NCI-H1105 treated with DMSO at 0.1 percent for 48 hours (cell line): ENCODE measurements at regions not wholly inside any gene's neighbourhood (a gene's known extent, or its start where the extent isn't known, plus 50 kb on each side); places are given as distances from the start of the nearest gene placed in this dataset.
"Not testable (repeated sequence)": the region's sequence is repeated elsewhere in the genome, so short reads cannot be mapped to it uniquely, and the experiment has no call there.

Experiments
- DNase-seq: peaks from one replicate; lab custom pipeline; 2025; lab: John Stamatoyannopoulos, UW

- no peak for DNase-seq
Observed at GRCh38 chr9:97179616-97180015, 127.8 kb upstream of the CCDC180 start.

GRCh38 chr9:97176206-97176605 lies 131.3 kb upstream of the CCDC180 start:
- DNase-seq, result peak; percentile 85

- DNase-seq, result not testable (repeated sequence)
Observed at GRCh38 chr9:97168174-97168573, 129.2 kb upstream of the CTSV start.

GRCh38 chr9:97166496-97167138 lies 127.7 kb upstream of the CTSV start:
- DNase-seq, result not testable (repeated sequence)

GRCh38 chr9:97160255-97160654 lies 121.3 kb upstream of the CTSV start:
- DNase-seq, result no peak

GRCh38 chr9:97158722-97159121 lies 119.8 kb upstream of the CTSV start:
- not testable (repeated sequence) for DNase-seq

GRCh38 chr9:97155441-97155840 lies 116.5 kb upstream of the CTSV start:
- DNase-seq, result not testable (repeated sequence)

- DNase-seq, result no peak
Observed at GRCh38 chr9:97153967-97154366, 115.0 kb upstream of the CTSV start.

- not testable (repeated sequence) for DNase-seq
Observed at GRCh38 chr9:97153160-97153559, 114.2 kb upstream of the CTSV start.

GRCh38 chr9:97150471-97150870 lies 111.5 kb upstream of the CTSV start:
- DNase-seq, result not testable (repeated sequence)

- not testable (repeated sequence) for DNase-seq
Observed at GRCh38 chr9:97148428-97148827, 109.5 kb upstream of the CTSV start.

- DNase-seq, result not testable (repeated sequence)
Observed at GRCh38 chr9:97145680-97146079, 106.7 kb upstream of the CTSV start.

GRCh38 chr9:97140566-97140965 lies 101.6 kb upstream of the CTSV start:
- no peak for DNase-seq

- no peak for DNase-seq
Observed at GRCh38 chr9:97136421-97136820, 97.5 kb upstream of the CTSV start.

GRCh38 chr9:97133966-97134365 lies 95.0 kb upstream of the CTSV start:
- not testable (repeated sequence) for DNase-seq

GRCh38 chr9:97132865-97133264 lies 93.9 kb upstream of the CTSV start:
- DNase-seq, result no peak

GRCh38 chr9:97130864-97131263 lies 91.9 kb upstream of the CTSV start:
- DNase-seq, result not testable (repeated sequence)

GRCh38 chr9:97130387-97130786 lies 91.4 kb upstream of the CTSV start:
- not testable (repeated sequence) for DNase-seq

- DNase-seq, result no peak
Observed at GRCh38 chr9:97128919-97129318, 90.0 kb upstream of the CTSV start.

- DNase-seq, result no peak
Observed at GRCh38 chr9:97124256-97124655, 85.3 kb upstream of the CTSV start.

- no peak for DNase-seq
Observed at GRCh38 chr9:97110696-97111095, 71.8 kb upstream of the CTSV start.

GRCh38 chr9:97109194-97109811 lies 70.4 kb upstream of the CTSV start:
- no peak for DNase-seq

- DNase-seq, result not testable (repeated sequence)
Observed at GRCh38 chr9:97105220-97105619, 66.3 kb upstream of the CTSV start.
